Hematopoietic multipotent progenitor cell treated with erythropoietin and hydrocortisone succinate and interleukin-3 and kit ligand, for 8 days (in vitro differentiated cells): ENCODE measurements at regions not wholly inside any gene's neighbourhood (a gene's known extent, or its start where the extent isn't known, plus 50 kb on each side); places are given as distances from the start of the nearest gene placed in this dataset.
"Not testable (repeated sequence)": the region's sequence is repeated elsewhere in the genome, so short reads cannot be mapped to it uniquely, and the experiment has no call there.

Experiments
- DNase-seq: peaks from one replicate; pipeline ENCODE4 v3.0.0-alpha.2; 2015

GRCh38 chr4:164221631-164222030 is 532.3 kb upstream of the SMIM31 start:
- no peak for DNase-seq

- no peak for DNase-seq
Measured at GRCh38 chr4:164224871-164225270, 529.1 kb upstream of the SMIM31 start.

- DNase-seq: no peak
Measured at GRCh38 chr4:164229255-164229654, 524.7 kb upstream of the SMIM31 start.

GRCh38 chr4:164239433-164239832 is 514.5 kb upstream of the SMIM31 start:
- no peak for DNase-seq

- DNase-seq: no peak
Measured at GRCh38 chr4:164239976-164240375, 514.0 kb upstream of the SMIM31 start.

GRCh38 chr4:164251257-164251656 is 502.7 kb upstream of the SMIM31 start:
- no peak for DNase-seq

GRCh38 chr4:164252286-164252685 is 501.6 kb upstream of the SMIM31 start:
- no peak for DNase-seq

- no peak for DNase-seq
Measured at GRCh38 chr4:164261831-164262230, 492.1 kb upstream of the SMIM31 start.

GRCh38 chr4:164262508-164262907 is 491.4 kb upstream of the SMIM31 start:
- not testable (repeated sequence) for DNase-seq

- not testable (repeated sequence) for DNase-seq
Measured at GRCh38 chr4:164277414-164277813, 476.5 kb upstream of the SMIM31 start.

GRCh38 chr4:164287173-164287572 is 466.8 kb upstream of the SMIM31 start:
- no peak for DNase-seq

GRCh38 chr4:164288578-164288977 is 465.4 kb upstream of the SMIM31 start:
- DNase-seq: no peak

GRCh38 chr4:164293203-164293602 is 460.7 kb upstream of the SMIM31 start:
- DNase-seq: no peak

- DNase-seq: no peak
Measured at GRCh38 chr4:164293743-164294142, 460.2 kb upstream of the SMIM31 start.

- no peak for DNase-seq
Measured at GRCh38 chr4:164301430-164301829, 452.5 kb upstream of the SMIM31 start.

GRCh38 chr4:164304101-164304639 is 449.8 kb upstream of the SMIM31 start:
- no peak for DNase-seq

GRCh38 chr4:164304861-164305260 is 449.1 kb upstream of the SMIM31 start:
- DNase-seq: no peak

- no peak for DNase-seq
Measured at GRCh38 chr4:164307262-164307661, 446.7 kb upstream of the SMIM31 start.

- no peak for DNase-seq
Measured at GRCh38 chr4:164312671-164313070, 441.3 kb upstream of the SMIM31 start.

- DNase-seq: no peak
Measured at GRCh38 chr4:164313853-164314252, 440.1 kb upstream of the SMIM31 start.

GRCh38 chr4:164318350-164318749 is 435.6 kb upstream of the SMIM31 start:
- DNase-seq: no peak

- no peak for DNase-seq
Measured at GRCh38 chr4:164319688-164320087, 434.2 kb upstream of the SMIM31 start.

GRCh38 chr4:164320847-164321246 is 433.1 kb upstream of the SMIM31 start:
- no peak for DNase-seq

- no peak for DNase-seq
Measured at GRCh38 chr4:164326056-164326455, 427.9 kb upstream of the SMIM31 start.

- DNase-seq: no peak
Measured at GRCh38 chr4:164337219-164337944, 416.5 kb upstream of the SMIM31 start.
